ENCODE measurements at regions not wholly inside any gene's neighbourhood (a gene's known extent, or its start where the extent isn't known, plus 50 kb on each side); places are given as distances from the start of the nearest gene placed in this dataset.

DNA sequence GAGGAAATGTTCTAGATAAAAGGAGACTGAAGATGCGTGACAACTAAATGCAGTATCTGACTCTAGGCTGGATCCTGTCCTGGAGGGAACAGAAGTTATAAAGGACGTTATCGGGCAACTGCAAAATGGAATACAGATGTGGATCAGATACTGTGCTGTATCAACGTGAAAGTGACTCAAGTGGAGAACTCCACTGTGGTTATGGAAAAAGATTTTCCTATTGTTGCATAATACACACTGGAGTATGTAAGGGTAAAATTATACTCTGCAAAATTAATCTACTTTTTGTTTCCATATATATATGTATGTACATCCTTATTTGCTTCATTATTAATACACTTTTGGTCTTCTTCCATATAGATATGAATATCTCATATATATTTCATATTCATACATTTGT lies 654.0 kb downstream of the QKI start:
- TF ChIP-seq, protein P1, sequence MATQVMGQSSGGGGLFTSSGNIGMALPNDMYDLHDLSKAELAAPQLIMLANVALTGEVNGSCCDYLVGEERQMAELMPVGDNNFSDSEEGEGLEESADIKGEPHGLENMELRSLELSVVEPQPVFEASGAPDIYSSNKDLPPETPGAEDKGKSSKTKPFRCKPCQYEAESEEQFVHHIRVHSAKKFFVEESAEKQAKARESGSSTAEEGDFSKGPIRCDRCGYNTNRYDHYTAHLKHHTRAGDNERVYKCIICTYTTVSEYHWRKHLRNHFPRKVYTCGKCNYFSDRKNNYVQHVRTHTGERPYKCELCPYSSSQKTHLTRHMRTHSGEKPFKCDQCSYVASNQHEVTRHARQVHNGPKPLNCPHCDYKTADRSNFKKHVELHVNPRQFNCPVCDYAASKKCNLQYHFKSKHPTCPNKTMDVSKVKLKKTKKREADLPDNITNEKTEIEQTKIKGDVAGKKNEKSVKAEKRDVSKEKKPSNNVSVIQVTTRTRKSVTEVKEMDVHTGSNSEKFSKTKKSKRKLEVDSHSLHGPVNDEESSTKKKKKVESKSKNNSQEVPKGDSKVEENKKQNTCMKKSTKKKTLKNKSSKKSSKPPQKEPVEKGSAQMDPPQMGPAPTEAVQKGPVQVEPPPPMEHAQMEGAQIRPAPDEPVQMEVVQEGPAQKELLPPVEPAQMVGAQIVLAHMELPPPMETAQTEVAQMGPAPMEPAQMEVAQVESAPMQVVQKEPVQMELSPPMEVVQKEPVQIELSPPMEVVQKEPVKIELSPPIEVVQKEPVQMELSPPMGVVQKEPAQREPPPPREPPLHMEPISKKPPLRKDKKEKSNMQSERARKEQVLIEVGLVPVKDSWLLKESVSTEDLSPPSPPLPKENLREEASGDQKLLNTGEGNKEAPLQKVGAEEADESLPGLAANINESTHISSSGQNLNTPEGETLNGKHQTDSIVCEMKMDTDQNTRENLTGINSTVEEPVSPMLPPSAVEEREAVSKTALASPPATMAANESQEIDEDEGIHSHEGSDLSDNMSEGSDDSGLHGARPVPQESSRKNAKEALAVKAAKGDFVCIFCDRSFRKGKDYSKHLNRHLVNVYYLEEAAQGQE (IDR thresholded peaks at IDR 0.05; ENCODE audit: insufficient read depth in 1 of 2, low read depth in 2 of 2, low read length in 2 of 2), result no peak
- no peak for TF ChIP-seq SIN3A (IDR thresholded peaks at IDR 0.05; ENCODE audit: borderline replicate concordance, insufficient read depth, low read length)

DNA sequence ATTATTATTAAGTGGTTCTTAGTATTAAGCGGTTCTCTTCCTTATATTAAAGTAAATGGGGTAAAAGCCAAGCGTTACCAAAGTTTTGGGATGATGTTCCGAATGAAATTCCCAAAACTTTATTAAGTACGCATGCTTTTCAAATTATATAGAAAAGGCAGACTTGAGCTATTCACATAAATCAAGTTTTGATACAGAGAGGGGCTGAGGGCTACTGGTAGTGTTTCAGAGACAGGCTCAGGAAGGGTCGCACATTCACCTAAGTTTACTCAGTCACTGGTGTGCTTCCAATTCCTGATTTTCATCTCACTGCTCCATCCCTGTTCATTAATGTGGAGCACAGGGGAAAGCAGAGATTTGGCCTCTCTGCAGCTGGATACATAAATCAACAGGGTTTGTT lies 652.2 kb downstream of the QKI start:
- TF ChIP-seq POLR2AphosphoS5 (IDR thresholded peaks at IDR 0.05; ENCODE audit: low read depth, low read length) (no peak), FOXP2 (optimal IDR thresholded peaks at IDR 0.05; ENCODE audit: borderline replicate concordance, extremely low read depth, extremely low read length, insufficient read depth) (no peak), SIN3A (IDR thresholded peaks at IDR 0.05; ENCODE audit: borderline replicate concordance, insufficient read depth, low read length) (no peak), TAF1 (IDR thresholded peaks at IDR 0.05; ENCODE audit: borderline replicate concordance, insufficient read depth, low read length) (no peak)
- TF ChIP-seq, protein P1 (IDR thresholded peaks at IDR 0.05; ENCODE audit: insufficient read depth in 1 of 2, low read depth in 2 of 2, low read length in 2 of 2), result no peak

DNA sequence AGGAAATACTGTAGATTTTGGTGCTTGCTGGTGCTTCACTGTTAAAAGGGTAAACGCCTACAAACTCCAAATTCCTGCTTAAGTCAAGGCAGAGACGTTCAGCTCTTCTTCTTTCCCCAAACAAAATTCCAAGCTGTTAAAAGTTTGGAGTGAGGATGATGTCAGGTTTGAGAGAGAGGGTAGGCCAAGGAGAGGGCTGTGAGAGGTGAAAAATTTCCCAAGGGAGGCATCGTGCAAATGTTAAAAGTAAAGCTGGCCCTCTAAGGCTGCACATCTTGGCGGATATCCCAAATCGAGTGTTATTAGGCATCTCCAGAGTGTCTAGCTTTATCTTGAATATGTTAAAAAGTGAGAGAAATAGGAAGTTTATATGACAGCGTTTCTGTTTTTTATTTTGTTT lies 651.8 kb downstream of the QKI start:
- TF ChIP-seq TAF1 (IDR thresholded peaks at IDR 0.05; ENCODE audit: borderline replicate concordance, insufficient read depth, low read length), result no peak
- no peak for TF ChIP-seq SIN3A (IDR thresholded peaks at IDR 0.05; ENCODE audit: borderline replicate concordance, insufficient read depth, low read length)
- TF ChIP-seq, protein P1 (IDR thresholded peaks at IDR 0.05; ENCODE audit: insufficient read depth in 1 of 2, low read depth in 2 of 2, low read length in 2 of 2), result no peak
- no peak for TF ChIP-seq FOXP2 (optimal IDR thresholded peaks at IDR 0.05; ENCODE audit: borderline replicate concordance, extremely low read depth, extremely low read length, insufficient read depth)
- TF ChIP-seq POLR2AphosphoS5 (IDR thresholded peaks at IDR 0.05; ENCODE audit: low read depth, low read length), result no peak

DNA sequence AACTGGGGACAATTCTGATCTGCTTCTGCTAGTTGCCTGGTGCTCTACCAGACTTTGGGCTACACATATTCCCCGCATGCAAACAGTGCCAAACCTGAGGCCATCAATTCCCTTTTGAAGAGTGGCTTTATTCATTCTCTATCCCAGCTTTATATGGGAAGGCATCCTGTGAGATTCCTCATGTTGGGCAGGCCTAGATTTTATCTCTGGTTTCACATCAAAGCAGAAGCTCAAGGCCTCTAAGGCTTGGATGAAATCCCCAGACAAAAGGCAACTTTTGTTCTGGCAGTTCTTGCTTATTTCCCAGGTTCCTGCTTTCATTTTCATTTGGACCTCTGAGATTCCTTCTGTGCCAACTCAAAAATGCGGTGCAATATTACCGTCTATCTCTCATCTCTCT lies 648.8 kb downstream of the QKI start:
- TF ChIP-seq SIN3A (IDR thresholded peaks at IDR 0.05; ENCODE audit: borderline replicate concordance, insufficient read depth, low read length), result no peak
- no peak for TF ChIP-seq POLR2AphosphoS5 (IDR thresholded peaks at IDR 0.05; ENCODE audit: low read depth, low read length)
- TF ChIP-seq, protein P1 (IDR thresholded peaks at IDR 0.05; ENCODE audit: insufficient read depth in 1 of 2, low read depth in 2 of 2, low read length in 2 of 2), result no peak
- no peak for TF ChIP-seq TAF1 (IDR thresholded peaks at IDR 0.05; ENCODE audit: borderline replicate concordance, insufficient read depth, low read length)
- TF ChIP-seq FOXP2 (optimal IDR thresholded peaks at IDR 0.05; ENCODE audit: borderline replicate concordance, extremely low read depth, extremely low read length, insufficient read depth), result no peak

DNA sequence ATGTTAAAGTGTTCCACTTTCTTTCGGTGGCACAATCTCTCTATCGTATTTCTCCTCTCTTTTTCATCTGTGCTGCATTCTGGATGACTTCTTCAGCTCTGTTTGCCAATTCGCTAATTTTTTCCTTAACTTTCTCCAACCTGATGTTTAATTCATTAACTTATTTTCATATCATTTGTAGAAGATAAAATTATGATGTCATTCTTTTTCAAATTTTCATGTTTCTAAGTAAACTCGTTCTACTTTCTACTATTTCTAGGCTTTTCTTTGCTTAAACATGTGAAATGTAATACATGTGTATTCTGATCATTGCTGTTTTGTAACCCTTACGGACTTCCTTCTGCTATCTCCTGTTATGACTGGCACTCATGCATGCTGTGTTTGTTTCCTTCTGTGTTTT lies 648.4 kb downstream of the QKI start:
- TF ChIP-seq FOXP2 (optimal IDR thresholded peaks at IDR 0.05; ENCODE audit: borderline replicate concordance, extremely low read depth, extremely low read length, insufficient read depth), result no peak
- no peak for TF ChIP-seq POLR2AphosphoS5 (IDR thresholded peaks at IDR 0.05; ENCODE audit: low read depth, low read length)
- TF ChIP-seq TAF1 (IDR thresholded peaks at IDR 0.05; ENCODE audit: borderline replicate concordance, insufficient read depth, low read length), result no peak
- TF ChIP-seq SIN3A (IDR thresholded peaks at IDR 0.05; ENCODE audit: borderline replicate concordance, insufficient read depth, low read length), result no peak
- TF ChIP-seq, protein P1 (IDR thresholded peaks at IDR 0.05; ENCODE audit: insufficient read depth in 1 of 2, low read depth in 2 of 2, low read length in 2 of 2), result no peak
